HG02759 (cell line): ENCODE measurements at regions not wholly inside any gene's neighbourhood (a gene's known extent, or its start where the extent isn't known, plus 50 kb on each side); places are given as distances from the start of the nearest gene placed in this dataset.

Experiments used
- ATAC-seq: cut with Tn5 transposase; IDR thresholded peaks from one replicate; pipeline ENCODE4 v1.9.1; 2021; ENCODE audit warnings: mild to moderate bottlenecking, moderate library complexity; ENCODE audit not compliant: unreplicated experiment

DNA sequence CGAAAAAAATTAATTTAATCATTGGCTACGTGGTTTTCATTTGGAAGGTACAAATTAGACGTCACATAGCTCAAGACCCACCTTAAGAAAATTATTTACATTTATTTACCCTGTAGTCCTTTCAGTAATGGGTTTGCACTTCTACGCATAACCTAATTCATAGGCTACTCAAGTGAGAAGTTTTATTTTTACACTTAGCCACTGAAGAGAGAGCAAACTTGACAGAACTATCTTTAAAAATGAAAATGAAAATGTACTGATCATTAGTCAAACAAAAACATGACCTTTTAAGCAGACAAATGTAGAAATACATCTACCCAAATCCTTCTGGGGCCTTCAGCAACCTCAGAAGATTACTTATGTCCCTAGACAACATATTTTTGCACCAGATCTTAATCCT is 269.4 kb upstream of the TTC14 start:
- peak; percentile 57 for ATAC-seq

DNA sequence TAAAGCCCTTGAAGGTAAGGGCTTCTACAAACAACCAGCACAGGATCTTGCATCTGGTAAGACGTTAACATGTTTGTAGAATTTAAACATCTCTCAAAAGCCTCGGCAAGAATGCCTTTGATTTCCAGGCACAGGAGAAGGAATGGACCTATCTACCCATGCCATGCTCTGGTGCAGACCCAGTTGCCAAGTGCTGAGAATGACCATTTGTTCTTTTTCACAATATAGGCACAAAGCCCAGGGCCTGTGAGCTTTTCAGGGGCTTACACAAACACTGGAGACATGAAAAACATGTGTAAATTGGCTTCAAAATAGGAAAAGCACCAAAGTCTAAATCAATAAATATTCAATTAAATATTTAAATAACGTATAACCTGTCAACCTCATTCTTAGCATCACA is 266.9 kb upstream of the TTC14 start:
- ATAC-seq = no peak

DNA sequence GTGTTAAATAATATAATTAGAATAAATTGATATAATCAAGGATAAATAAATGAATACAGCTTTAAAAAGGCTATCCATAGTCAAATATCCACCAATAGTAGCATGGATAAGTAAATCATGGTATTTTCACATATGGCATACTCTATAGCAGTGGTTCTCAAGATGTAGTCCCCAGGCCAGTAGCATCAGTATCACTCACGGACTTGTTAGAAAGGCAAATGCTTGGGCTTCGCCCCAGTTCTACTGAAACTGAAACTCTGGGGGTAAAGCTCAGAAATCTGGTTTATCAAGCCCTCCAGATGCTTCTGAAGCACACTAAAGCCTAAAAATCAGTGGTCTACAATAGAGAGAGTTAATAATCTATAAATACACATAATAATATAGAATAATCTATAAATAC is 261.6 kb upstream of the TTC14 start:
- no peak for ATAC-seq

DNA sequence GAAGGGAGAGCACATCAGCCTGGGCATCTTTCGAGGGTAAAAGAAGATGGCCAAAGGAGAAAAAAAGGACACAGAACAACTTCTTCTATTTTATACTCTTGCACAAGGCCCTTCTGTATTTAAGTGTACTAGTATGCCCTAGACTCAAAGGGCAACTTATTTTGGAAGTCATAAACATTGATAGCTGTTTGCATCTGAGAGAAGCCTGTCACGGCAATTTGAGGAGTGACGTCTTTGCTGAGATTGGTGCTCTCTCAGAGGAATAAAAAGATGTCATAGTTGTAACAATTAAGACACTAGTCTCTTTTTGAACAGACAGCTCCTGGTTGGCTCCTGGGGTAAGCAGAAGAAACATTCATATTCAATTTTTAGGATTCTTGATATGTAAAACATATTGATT is 260.4 kb upstream of the TTC14 start:
- no peak for ATAC-seq

DNA sequence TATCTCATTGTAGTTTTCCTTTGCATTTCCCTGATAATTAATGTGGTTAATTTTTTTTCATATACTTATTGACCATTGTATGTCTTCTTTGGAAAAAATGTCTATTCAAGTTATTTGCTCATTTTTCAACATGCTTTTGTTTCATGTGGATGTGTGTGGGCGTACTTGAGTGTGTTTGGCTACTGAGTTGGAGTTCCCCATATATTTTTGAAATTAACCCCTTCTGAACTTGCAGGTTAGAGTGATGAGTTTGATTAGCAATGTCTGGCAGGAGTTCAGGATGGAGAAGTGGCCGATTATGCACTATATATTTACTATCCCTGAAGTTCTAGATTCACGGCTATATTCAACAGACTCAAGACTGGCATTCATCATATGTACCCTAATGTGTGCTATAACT is 250.4 kb upstream of the TTC14 start:
- ATAC-seq = no peak

DNA sequence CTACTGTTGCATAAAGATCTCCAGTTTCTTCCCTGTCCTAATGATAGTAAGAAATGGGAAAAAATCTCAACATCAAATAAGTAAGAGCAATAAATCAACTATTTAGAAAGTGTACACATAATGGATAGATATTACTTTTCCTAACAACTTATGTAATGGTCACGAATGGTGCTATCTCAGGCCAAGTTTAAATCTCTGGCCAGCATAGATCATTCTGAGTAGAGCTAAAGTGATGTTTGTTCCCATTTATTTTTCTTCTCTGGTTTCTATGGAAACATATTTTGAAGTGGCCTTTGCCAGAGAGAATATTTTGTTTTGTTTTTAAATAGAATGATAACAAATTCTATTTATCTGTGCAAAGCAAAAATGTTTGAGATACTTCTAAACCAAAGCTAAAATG is 249.7 kb upstream of the TTC14 start:
- no peak for ATAC-seq

DNA sequence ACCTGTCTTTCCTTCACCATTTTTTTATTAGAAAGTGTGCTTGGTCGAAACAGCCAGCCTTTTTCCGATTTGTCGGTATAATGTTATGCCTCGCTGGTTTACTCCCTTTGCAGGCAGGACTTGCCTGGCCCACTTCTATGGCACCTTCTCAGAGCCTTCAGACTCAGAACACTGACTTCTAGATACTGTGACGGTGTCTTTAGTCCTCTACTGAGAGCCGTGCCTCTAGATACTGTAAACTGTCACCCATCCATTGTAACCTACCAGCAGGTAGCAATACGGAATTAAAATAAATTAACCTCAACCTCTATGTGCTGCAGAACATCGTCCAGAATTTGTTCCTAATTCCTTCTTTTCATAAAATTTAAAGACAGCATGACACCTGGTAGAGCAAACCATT is 247.7 kb upstream of the TTC14 start:
- no peak for ATAC-seq

DNA sequence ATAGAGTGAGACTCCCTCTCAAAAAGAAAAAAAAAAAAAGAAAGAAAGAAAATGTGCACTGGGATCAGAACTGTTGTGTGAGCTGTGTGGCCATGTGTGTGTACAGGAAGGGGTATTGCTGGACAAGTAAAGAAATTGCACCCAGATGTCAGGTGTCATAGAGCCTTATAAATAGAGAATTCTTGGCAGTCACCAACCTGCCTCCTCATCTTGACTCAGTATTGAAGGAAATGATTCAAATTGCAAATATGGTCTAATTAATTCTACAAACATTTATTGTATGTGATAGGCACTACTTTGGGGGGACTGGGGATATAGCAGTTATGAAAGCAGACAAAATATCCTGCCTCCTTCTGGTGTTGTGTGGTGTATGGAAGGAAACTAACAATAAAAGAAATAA is 243.8 kb upstream of the TTC14 start:
- ATAC-seq = no peak

DNA sequence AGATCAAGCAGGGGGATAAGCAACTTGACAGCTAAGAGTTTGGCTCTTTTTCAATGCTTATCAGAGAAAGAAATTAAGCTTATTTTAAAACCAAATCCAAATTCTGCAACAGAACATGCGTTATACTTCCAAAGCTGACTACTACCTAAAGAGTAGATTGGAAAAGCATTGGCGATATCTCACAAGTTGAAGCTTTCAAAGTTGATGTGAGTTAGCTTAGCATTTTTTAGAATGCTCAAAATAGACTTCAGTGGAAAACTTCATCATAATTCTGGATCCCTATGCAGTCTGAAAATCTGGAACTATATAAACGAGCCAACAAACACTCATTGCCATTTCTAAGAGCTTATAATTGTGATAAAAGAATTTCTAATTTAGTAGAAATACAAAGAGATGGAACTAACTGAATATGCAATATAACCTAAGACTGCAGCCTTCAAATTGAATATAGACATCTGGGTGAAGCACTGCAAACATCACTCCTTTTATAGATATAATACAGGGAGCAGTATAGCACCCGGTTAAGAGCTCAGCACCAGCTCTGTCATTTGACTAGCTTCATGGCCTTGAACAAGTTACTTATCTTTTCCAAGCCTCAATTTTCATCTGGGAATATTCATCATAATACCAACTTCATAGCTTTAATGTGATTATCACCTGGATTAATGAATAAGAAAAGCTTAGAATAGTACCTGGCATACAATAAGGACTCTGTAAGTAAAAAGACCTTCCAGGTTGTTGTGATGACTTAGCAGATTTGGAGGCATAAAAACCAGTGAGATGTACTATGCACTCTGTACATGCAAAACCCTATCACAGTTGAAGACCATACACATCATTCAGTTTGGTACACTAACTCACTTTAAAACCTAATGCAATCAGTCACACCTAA is 242.7 kb upstream of the TTC14 start:
- no peak for ATAC-seq

DNA sequence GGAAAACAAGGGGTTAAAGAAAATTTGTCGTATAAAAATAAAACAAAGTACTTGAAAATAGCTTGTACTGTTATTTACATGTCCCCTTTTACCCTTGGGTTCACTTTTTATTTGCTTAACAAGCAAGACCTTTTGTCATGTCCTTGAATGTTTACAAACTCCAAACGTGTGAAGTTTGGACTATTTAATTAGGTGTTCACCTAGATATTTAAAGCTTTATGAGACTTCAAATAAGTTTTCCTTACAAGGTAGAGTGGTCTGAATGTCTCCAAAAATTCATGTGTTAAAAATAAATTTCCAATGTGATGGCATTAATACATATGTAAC is 242.0 kb upstream of the TTC14 start:
- no peak for ATAC-seq

DNA sequence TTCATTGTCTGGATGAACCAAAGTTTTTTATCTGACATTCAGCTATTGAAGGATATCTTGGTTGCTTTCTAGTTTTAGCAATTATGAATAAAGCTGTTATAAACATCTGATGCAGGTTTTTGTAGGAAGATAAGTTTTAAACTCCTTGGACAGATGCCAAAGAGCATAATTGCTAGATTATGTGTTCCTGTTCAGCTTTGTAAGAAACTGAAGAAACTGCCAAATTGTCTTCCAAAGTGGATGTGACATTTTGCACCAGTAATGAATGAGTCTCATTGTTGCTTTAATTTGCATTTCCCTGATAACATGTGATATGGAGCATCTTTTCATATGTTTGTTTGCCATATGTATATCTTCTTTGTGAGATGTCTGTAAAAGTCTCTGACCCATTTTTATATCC is 239.9 kb upstream of the TTC14 start:
- ATAC-seq = no peak

DNA sequence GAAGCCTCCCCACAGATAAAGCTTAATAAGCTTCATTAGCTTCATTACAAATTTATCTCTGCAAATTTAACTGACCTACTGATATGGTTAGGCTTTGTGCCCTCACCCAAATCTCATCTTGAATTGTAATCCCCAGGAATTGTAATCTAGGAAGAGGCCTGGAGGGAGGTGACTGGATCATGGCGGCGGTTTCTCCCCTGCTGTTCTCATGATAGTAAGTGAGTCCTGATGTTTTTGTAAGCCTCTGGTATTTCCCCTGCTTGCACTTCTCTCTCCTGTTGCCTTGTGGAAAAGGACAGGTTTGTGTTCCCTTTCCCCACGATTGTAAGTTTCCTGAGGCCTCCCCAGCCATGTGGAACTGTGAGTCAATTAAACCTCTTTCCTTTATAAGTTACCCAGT is 226.1 kb upstream of the TTC14 start:
- no peak for ATAC-seq

DNA sequence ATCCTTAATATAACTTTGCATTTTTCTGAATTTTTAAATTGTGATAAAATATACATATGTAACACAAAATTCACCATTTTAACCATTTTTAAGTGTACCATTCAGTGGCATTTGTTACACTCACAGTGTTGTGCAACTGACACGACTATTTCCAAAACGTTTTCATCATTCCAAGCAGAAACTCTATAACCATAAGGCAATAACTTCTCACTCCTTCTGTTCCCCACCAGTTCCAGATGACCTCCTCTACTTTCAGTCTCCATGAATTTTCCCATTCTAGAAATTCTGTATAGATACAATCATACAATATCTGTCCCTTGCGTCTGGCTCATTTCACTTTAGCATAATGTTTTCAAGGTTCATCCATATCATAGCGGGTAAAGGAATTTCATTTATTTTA is 223.5 kb upstream of the TTC14 start:
- no peak for ATAC-seq

DNA sequence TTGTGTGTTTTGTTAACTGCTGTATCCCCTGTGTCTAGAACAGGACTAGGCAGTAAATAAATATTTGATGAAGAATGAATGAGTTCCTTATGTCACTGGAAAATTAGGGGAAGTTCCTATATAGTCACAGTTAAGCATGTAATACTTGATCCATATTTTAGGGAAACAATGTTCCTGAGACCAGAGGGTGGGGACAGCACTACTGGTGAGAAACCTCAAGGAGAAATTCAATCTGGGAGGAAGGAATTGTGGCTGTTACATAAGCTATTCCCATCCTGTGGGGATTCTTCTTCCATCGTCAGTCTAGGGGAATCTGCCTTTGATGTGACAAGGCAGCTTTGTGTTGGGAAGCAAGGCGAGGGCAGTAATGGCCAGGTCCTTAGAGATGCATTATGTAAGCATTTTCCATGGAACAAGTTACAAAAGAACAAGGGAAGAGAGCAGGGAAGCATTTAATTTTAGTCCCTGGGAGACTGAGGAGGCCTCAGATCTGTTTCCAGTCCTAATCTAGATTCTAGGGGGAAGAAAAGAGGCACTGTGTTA is 219.3 kb upstream of the TTC14 start:
- no peak for ATAC-seq

DNA sequence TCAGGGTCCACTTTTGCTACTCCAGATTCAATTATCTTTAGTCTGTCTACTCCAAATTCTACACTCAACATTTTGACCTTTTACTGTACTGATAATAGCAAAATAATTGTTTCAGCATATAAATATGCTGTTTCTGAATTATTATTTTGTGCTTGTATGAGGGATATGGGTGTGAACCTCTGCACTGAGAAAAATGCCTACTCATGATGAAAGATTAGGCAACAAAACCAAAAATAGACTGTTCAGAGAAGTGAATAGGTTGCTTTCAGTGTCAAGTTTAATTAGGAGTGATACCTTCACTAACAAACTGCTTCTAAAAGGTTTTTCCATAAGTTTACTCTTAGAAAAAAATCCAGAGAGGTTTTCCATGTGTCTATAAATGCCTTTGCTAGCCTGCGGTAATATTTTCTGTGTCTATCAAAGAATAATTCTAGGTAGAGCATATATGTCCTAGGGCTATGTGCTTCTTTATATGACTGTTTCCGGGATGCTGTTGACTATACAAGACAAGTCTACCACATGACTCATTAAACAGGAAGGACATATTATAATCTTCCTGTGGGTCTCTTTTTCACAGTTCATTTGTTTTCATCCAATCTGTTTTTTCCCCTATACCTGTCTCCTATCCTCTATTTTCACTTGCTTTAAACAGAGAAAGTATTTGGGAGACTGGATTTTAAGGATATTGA is 218.5 kb upstream of the TTC14 start:
- no peak for ATAC-seq

DNA sequence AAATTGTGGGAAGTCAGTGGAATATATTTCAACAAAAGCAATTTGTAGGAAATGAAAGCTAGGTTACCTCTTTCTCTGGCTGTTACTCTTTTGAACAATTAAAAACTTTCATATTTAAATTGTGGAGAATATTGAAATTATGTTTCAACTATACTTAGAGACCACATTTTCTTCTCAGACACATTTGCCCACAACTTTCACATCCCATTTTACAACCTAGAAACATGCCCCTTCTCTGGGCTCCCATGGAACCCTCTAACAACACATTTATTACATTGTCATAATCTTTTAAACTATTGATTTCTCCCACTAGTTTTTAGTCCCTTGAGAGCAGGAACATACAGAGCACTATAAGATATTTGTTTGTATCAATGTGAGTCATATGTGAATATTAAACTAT is 211.7 kb upstream of the TTC14 start:
- ATAC-seq = no peak

DNA sequence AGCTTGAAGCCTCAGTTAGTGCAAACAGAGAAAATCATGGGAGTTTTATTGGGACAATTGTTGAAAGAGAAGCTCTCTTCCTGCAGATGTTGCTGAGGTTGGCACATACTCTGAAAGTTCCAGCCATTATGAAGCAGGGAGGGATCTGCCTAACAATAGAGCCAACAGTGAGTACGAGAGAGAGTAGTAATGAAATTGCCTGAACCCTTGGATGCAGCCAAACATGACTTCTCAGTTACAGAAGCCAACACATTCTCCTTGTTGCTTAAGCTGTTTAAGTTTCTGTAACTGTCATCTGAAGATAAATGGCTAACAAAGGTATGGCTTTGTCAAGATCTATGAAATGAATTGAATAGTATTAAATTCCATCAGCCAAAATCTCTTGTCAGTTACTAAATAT is 211.0 kb upstream of the TTC14 start:
- ATAC-seq = no peak

DNA sequence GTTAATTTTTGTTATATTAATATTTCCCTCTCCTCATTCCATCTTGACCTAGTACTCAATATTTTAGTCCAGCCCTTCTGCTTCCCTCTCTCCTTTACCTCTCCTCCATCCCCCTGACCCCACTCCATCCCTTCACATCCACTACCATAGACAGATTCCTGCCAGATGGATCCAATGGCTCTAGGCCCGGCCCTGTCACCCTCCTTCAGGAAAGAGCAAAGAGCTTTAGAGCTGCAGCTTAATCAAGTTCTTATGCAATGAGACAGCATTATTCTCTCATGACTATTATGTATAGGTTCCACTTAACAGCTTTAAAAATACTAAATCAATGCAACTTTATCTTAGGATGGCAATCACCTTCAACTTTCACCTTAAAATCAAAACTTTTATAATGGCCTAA is 200.7 kb upstream of the TTC14 start:
- no peak for ATAC-seq

DNA sequence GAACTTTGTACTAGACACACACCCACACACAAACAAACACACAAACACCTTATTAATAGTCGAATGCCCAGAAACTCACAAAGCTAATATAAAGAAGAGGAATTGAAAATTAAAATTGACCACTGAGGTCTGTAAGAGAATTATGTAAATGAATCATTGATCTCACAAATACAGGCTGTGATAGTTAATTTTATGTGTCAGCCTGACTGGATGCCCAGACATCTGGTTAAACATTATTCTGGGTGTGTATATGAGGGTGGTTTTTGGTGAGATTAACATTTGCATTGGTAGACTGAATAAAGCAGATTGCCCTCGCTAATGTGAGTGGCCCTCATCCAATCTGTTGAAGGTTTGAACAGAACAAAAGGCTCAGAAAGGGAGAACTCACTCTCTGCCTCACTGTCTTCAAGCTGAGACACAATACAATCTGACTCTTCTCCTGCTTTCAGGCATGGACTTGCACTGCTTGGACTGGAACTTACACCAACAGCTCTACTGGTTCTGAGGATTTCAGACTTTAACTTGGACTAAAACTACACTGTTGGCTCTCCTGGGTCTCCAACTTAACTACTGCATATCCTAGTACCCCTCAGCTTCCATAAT is 199.4 kb upstream of the TTC14 start:
- ATAC-seq = peak; percentile 76

DNA sequence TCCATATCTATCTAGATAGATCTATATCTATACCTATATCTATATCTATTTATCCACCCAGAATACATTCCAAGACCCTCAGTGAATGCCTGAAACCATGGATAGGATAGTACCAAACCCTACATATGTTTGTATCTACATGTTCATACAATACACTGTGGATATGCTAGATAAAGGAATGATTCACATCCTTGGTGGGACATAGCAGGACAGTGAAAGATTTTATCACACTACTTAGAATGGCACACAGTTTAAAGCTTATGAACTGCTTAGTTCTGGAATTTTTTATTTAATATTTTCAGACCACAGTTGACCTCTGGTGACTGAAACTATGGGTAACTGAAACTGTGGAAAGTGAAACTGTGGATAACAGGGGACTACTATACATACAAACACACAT is 198.8 kb upstream of the TTC14 start:
- ATAC-seq = peak; percentile 3

DNA sequence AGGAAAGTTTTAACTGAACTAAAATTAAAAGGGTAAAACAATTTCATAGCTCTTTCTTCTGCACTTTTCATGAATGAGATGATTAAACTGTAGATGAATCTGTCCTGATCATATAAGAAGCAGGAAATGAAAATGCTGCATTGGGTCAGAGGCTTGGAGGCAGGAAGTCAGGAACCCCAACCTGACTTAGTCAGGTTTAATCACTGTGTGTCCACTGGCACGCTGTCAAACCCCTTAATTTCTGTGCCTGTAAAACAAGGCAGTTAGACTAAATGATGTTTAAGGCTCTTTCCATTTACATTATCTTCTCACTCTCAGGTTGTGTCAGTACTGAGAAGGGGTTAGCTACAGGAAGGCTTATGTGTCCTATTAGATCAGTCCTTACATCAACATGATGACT is 193.3 kb upstream of the TTC14 start:
- ATAC-seq = no peak

DNA sequence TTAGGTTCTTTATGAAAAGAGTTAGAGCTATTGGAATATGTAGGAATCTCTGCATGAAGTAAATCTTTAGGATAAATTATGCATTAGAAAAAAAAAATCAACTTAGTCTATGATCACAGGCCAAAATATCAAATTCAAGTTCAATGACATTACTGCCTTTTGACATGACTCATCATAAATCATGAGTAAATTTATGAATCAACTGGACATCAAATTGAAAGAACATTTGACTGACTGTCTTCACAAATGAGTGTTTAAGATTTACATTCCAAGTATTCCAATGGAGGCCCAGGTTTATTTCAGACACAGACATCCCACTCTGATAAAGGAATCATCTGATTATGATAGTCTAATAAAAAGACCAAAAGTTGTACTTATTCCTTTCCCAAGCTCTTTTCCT is 192.8 kb upstream of the TTC14 start:
- no peak for ATAC-seq
